Thoracic aorta (tissue), 2 donors: ENCODE measurements at regions not wholly inside any gene's neighbourhood (a gene's known extent, or its start where the extent isn't known, plus 50 kb on each side); places are given as distances from the start of the nearest gene placed in this dataset.

Experiments used
- ATAC-seq: fragments of 150-250 bp; one replicate; pipeline ENCODE4 v1.8.0; 2017; ENCODE audit warnings: low read depth; ENCODE audit not compliant: insufficient number of reproducible peaks, low FRiP score
- DNase-seq: peaks from one replicate; pipeline ENCODE4 v3.0.0-alpha.2; 2020; ENCODE audit warnings: low spot score
- H3K27ac ChIP-seq, 2 donors: fragments of 200-600 bp; sonication (generic); 1 replicate in 1 of 2; 2 replicates in 1 of 2; pipeline ENCODE4 v1.5.1; 2016; ENCODE audit warnings: mild to moderate bottlenecking in 2 of 2, moderate library complexity in 2 of 2
- H3K27me3 ChIP-seq: fragments of 200-600 bp; sonication (generic); replicated peaks from 2 replicates; pipeline ENCODE4 v1.6.0; 2016; ENCODE audit warnings: mild to moderate bottlenecking; ENCODE audit not compliant: insufficient read depth
- H3K36me3 ChIP-seq: fragments of 200-600 bp; sonication (generic); one replicate; pipeline ENCODE4 v1.5.1; 2016
- H3K4me1 ChIP-seq, 2 donors: fragments of 200-600 bp; sonication (generic); 1 replicate in 1 of 2; 2 replicates in 1 of 2; pipeline versions ENCODE4 v1.5.1 to v1.6.0; 2016; ENCODE audit warnings: low read depth in 2 of 2, mild to moderate bottlenecking in 1 of 2; ENCODE audit not compliant: control insufficient read depth in 1 of 2
- H3K4me3 ChIP-seq: fragments of 200-600 bp; sonication (generic); 2 replicates; pipeline ENCODE4 v1.5.1; 2016; ENCODE audit warnings: mild to moderate bottlenecking
- H3K9me3 ChIP-seq: fragments of 200-600 bp; sonication (generic); 2 replicates; pipeline ENCODE4 v1.5.1; 2016
- CTCF ChIP-seq: fragments of 200-600 bp; sonication (generic); IDR thresholded peaks from one replicate; pipeline ENCODE4 v1.5.1; 2019; ENCODE audit warnings: antibody characterized with exemption

- ATAC-seq (no peak), DNase-seq (no peak)
- TF ChIP-seq CTCF: no peak
- no peaks in the 10 kb centered on the region for H3K9me3 ChIP-seq
- no peaks in the 10 kb centered on the region for H3K36me3 ChIP-seq
- no peak overlapping the region for H3K4me3 ChIP-seq
- no peaks in the 10 kb centered on the region for H3K4me1 ChIP-seq
- H3K27ac ChIP-seq: no peak overlapping the region
- H3K27me3 ChIP-seq: no peaks in the 10 kb centered on the region
Measured at GRCh38 chr20:40434122-40434521, 254.9 kb downstream of the MAFB start.

GRCh38 chr20:40433341-40433861 lies 255.6 kb downstream of the MAFB start:
- no peak overlapping the region for H3K27ac ChIP-seq
- H3K4me1 ChIP-seq: no peaks in the 10 kb centered on the region
- no peak for TF ChIP-seq CTCF
- no peaks in the 10 kb centered on the region for H3K27me3 ChIP-seq
- H3K9me3 ChIP-seq: no peaks in the 10 kb centered on the region
- no peak for DNase-seq
- ATAC-seq: no peak
- H3K4me3 ChIP-seq: no peak overlapping the region
- no peaks in the 10 kb centered on the region for H3K36me3 ChIP-seq

- H3K27me3 ChIP-seq: no peaks in the 10 kb centered on the region
- no peak for TF ChIP-seq CTCF
- no peak overlapping the region for H3K27ac ChIP-seq
- no peak overlapping the region for H3K4me3 ChIP-seq
- no peaks in the 10 kb centered on the region for H3K4me1 ChIP-seq
- ATAC-seq (no peak), DNase-seq (no peak)
- H3K9me3 ChIP-seq: no peaks in the 10 kb centered on the region
- H3K36me3 ChIP-seq: no peaks in the 10 kb centered on the region
Measured at GRCh38 chr20:40431611-40432010, 257.4 kb downstream of the MAFB start.

- H3K4me3 ChIP-seq: no peak overlapping the region
- ATAC-seq: no peak
- H3K9me3 ChIP-seq: no peaks in the 10 kb centered on the region
Measured at GRCh38 chr20:40431112-40431511, 257.9 kb downstream of the MAFB start.

GRCh38 chr20:40427026-40427425 lies 262.0 kb downstream of the MAFB start:
- Histone ChIP-seq H3K4me1 (peaks cover 0 to 4% of the 10 kb centered on the region in 2 donors), H3K36me3 (no peaks in the 10 kb centered on the region), H3K4me3 (no peak overlapping the region), H3K9me3 (no peaks in the 10 kb centered on the region), H3K27ac (no peak overlapping the region), H3K27me3 (no peaks in the 10 kb centered on the region)
- ATAC-seq (no peak), DNase-seq (no peak)
- TF ChIP-seq CTCF: no peak

More at GRCh38 chr20:40431112-40431511, 257.9 kb downstream of the MAFB start:
- Histone ChIP-seq H3K36me3 (no peaks in the 10 kb centered on the region), H3K27ac (no peak overlapping the region), H3K27me3 (no peaks in the 10 kb centered on the region), H3K4me1 (no peaks in the 10 kb centered on the region)
- TF ChIP-seq CTCF: no peak
- no peak for DNase-seq
